ENCODE measurements at regions not wholly inside any gene's neighbourhood (a gene's known extent, or its start where the extent isn't known, plus 50 kb on each side); places are given as distances from the start of the nearest gene placed in this dataset.

- DNase-seq (ENCODE audit: low read depth in 2 of 2) = no peak
Measured at GRCh38 chr2:191610756-191611155, 67.2 kb upstream of the NABP1 start.

- DNase-seq (ENCODE audit: low read depth in 2 of 2) = no peak
Measured at GRCh38 chr2:191611614-191612013, 66.3 kb upstream of the NABP1 start.

- DNase-seq (ENCODE audit: low read depth in 2 of 2) = no peak
Measured at GRCh38 chr2:191612496-191612895, 65.4 kb upstream of the NABP1 start.

GRCh38 chr2:191614759-191615158 lies 63.2 kb upstream of the NABP1 start:
- DNase-seq (ENCODE audit: low read depth in 2 of 2) = no peak

- no peak for DNase-seq (ENCODE audit: low read depth in 2 of 2)
Measured at GRCh38 chr2:191615596-191615995, 62.3 kb upstream of the NABP1 start.

- peak; percentile 8 to 15 for DNase-seq (ENCODE audit: low read depth in 2 of 2)
Measured at GRCh38 chr2:191617575-191617974, 60.4 kb upstream of the NABP1 start.

- DNase-seq (ENCODE audit: low read depth in 2 of 2) = no peak
Measured at GRCh38 chr2:191618046-191618780, 59.7 kb upstream of the NABP1 start.

- no peak for DNase-seq (ENCODE audit: low read depth in 2 of 2)
Measured at GRCh38 chr2:191618786-191619185, 59.1 kb upstream of the NABP1 start.

- no peak for DNase-seq (ENCODE audit: low read depth in 2 of 2)
Measured at GRCh38 chr2:191620144-191620543, 57.8 kb upstream of the NABP1 start.

- DNase-seq (ENCODE audit: low read depth in 2 of 2) = no peak
Measured at GRCh38 chr2:191622374-191623320, 55.3 kb upstream of the NABP1 start.

GRCh38 chr2:191625016-191625415 lies 52.9 kb upstream of the NABP1 start:
- peak; percentile 3 to 8 for DNase-seq (ENCODE audit: low read depth in 2 of 2)

- DNase-seq (ENCODE audit: low read depth in 2 of 2) = no peak
Measured at GRCh38 chr2:191625446-191625845, 52.5 kb upstream of the NABP1 start.

- DNase-seq (ENCODE audit: low read depth in 2 of 2) = no peak
Measured at GRCh38 chr2:191626497-191627151, 51.3 kb upstream of the NABP1 start.

GRCh38 chr2:191627518-191627917 lies 50.4 kb upstream of the NABP1 start:
- no peak for DNase-seq (ENCODE audit: low read depth in 2 of 2)
